Gastroesophageal sphincter (tissue), 3 donors: ENCODE measurements at regions not wholly inside any gene's neighbourhood (a gene's known extent, or its start where the extent isn't known, plus 50 kb on each side); places are given as distances from the start of the nearest gene placed in this dataset.

ENCODE experiments used
- POLR2A ChIP-seq, 2 donors: fragments of 450-650 bp; IDR thresholded peaks; one replicate each; pipeline ENCODE4 v1.6.1; 2017; ENCODE audit warnings: antibody characterized with exemption in 2 of 2, mild to moderate bottlenecking in 2 of 2, moderate library complexity in 1 of 2
- POLR2AphosphoS5 ChIP-seq: sonication (generic); formaldehyde crosslinking; IDR thresholded peaks from one replicate; pipeline ENCODE4 v1.6.1; 2017; ENCODE audit warnings: antibody characterized with exemption
- TF ChIP-seq, protein P1 (sequence below), 4 experiments: fragments of 200-600 bp in 2 of 4; fragments of 450-650 bp in 2 of 4; sonication (generic) in 1 of 4; IDR thresholded peaks; one replicate each; pipeline ENCODE4 v1.5.1; 2017 to 2019; ENCODE audit warnings: antibody characterized with exemption in 4 of 4, mild to moderate bottlenecking in 2 of 4, moderate library complexity in 2 of 4

DNA sequence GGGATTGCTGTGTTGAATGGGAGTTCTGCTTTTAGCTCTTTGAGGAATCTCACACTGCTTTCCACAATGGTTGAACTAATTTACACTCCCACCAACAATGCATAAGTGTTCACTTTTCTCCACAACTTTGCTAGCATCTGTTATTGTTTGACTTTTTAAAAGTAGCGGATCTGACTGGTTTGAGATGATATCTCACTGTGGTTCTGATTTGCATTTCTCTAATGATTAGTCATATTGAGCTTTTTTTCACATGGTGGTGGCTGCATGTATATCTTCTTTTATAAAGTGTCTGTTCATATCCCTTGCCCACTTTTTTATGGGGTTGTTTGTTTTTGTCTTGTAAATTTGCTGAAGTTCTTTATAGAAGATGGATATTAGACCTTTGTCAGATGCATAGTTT is 588.3 kb upstream of the ADGRB3 start:
- TF ChIP-seq, protein P1, sequence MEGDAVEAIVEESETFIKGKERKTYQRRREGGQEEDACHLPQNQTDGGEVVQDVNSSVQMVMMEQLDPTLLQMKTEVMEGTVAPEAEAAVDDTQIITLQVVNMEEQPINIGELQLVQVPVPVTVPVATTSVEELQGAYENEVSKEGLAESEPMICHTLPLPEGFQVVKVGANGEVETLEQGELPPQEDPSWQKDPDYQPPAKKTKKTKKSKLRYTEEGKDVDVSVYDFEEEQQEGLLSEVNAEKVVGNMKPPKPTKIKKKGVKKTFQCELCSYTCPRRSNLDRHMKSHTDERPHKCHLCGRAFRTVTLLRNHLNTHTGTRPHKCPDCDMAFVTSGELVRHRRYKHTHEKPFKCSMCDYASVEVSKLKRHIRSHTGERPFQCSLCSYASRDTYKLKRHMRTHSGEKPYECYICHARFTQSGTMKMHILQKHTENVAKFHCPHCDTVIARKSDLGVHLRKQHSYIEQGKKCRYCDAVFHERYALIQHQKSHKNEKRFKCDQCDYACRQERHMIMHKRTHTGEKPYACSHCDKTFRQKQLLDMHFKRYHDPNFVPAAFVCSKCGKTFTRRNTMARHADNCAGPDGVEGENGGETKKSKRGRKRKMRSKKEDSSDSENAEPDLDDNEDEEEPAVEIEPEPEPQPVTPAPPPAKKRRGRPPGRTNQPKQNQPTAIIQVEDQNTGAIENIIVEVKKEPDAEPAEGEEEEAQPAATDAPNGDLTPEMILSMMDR (IDR thresholded peaks at IDR 0.05): no peak
- TF ChIP-seq POLR2AphosphoS5 (no peak), POLR2A (IDR thresholded peaks at IDR 0.05) (no peak)
